Ectodermal cell (in vitro differentiated cells): ENCODE measurements at regions not wholly inside any gene's neighbourhood (a gene's known extent, or its start where the extent isn't known, plus 50 kb on each side); places are given as distances from the start of the nearest gene placed in this dataset.

ENCODE experiments used
- H3K27ac ChIP-seq: 2 replicates; pipeline ENCODE4 v1.7.0; 2013; ENCODE audit warnings: mild to moderate bottlenecking, low read depth, low read length; ENCODE audit not compliant: insufficient read depth, poor library complexity, severe bottlenecking
- H3K27me3 ChIP-seq: 2 replicates; pipeline ENCODE4 v1.7.0; 2013; ENCODE audit warnings: mild to moderate bottlenecking, low read length; ENCODE audit not compliant: insufficient read depth, control insufficient read depth, poor library complexity, severe bottlenecking
- H3K36me3 ChIP-seq: one replicate; pipeline ENCODE4 v1.7.0; 2013; ENCODE audit warnings: low read length; ENCODE audit not compliant: control insufficient read depth, insufficient read depth
- H3K4me1 ChIP-seq: one replicate; pipeline ENCODE4 v1.7.0; 2013; ENCODE audit warnings: low read length; ENCODE audit not compliant: control insufficient read depth, insufficient read depth
- H3K4me3 ChIP-seq: 2 replicates; pipeline ENCODE4 v1.7.0; 2013; ENCODE audit warnings: low read depth, low read length, control low read depth; ENCODE audit not compliant: insufficient read depth
- H3K9me3 ChIP-seq: 2 replicates; pipeline ENCODE4 v1.7.0; 2013; ENCODE audit warnings: mild to moderate bottlenecking, low read length, moderate library complexity; ENCODE audit not compliant: control insufficient read depth
- WGBS, 2 experiments: methylation state at CpG; one replicate each; pipeline ENCODE4 v1.1.7; 2013; ENCODE audit warnings: missing lambda C conversion rate in 2 of 2; 5-methylcytosine and 5-hydroxymethylcytosine counted together

GRCh38 chr2:58508006-58508405 is 266.9 kb upstream of the FANCL start:
- WGBS, 2 experiments, result 73 to 84% methylated on average over 4 of the region's 4 CpGs
- no peak overlapping the region for H3K4me3 ChIP-seq
- H3K9me3 ChIP-seq, result no peaks in the 10 kb centered on the region
- no peak overlapping the region for H3K27ac ChIP-seq
- no peaks in the 10 kb centered on the region for H3K36me3 ChIP-seq
- no peaks in the 10 kb centered on the region for H3K4me1 ChIP-seq
- no peaks in the 10 kb centered on the region for H3K27me3 ChIP-seq

GRCh38 chr2:58503918-58504317 is 262.8 kb upstream of the FANCL start:
- 93 to 95% methylated on average over 1 of the region's 1 CpG for WGBS, 2 experiments
- Histone ChIP-seq H3K27ac (no peak overlapping the region), H3K27me3 (no peaks in the 10 kb centered on the region), H3K4me3 (no peak overlapping the region), H3K36me3 (no peaks in the 10 kb centered on the region), H3K9me3 (no peaks in the 10 kb centered on the region), H3K4me1 (peaks cover 4% of the 10 kb centered on the region)

GRCh38 chr2:58502931-58503330 is 261.8 kb upstream of the FANCL start:
- WGBS, 2 experiments, result 91 to 95% methylated on average over 2 to 3 of the region's 3 CpGs

GRCh38 chr2:58501371-58502160 is 260.4 kb upstream of the FANCL start:
- H3K4me3 ChIP-seq, result no peak overlapping the region
- peaks cover 4% of the 10 kb centered on the region for H3K4me1 ChIP-seq
- H3K9me3 ChIP-seq, result no peaks in the 10 kb centered on the region
- WGBS, 2 experiments, result 93 to 95% methylated on average over 11 of the region's 11 CpGs
- no peaks in the 10 kb centered on the region for H3K27me3 ChIP-seq
- no peak overlapping the region for H3K27ac ChIP-seq
- H3K36me3 ChIP-seq, result no peaks in the 10 kb centered on the region

More at GRCh38 chr2:58502931-58503330, 261.8 kb upstream of the FANCL start:
- H3K4me1 ChIP-seq, result peaks cover 4% of the 10 kb centered on the region
- no peaks in the 10 kb centered on the region for H3K27me3 ChIP-seq
- H3K36me3 ChIP-seq, result no peaks in the 10 kb centered on the region
- H3K9me3 ChIP-seq, result no peaks in the 10 kb centered on the region
- no peak overlapping the region for H3K27ac ChIP-seq
- no peak overlapping the region for H3K4me3 ChIP-seq

GRCh38 chr2:58497168-58497567 is 256.0 kb upstream of the FANCL start:
- 5 to 8% methylated on average over 3 of the region's 3 CpGs for WGBS, 2 experiments
- Histone ChIP-seq H3K36me3 (no peaks in the 10 kb centered on the region), H3K4me1 (peaks cover 11% of the 10 kb centered on the region), H3K4me3 (no peak overlapping the region), H3K27ac (no peak overlapping the region), H3K9me3 (no peaks in the 10 kb centered on the region), H3K27me3 (no peaks in the 10 kb centered on the region)

- Histone ChIP-seq H3K4me3 (no peak overlapping the region), H3K27me3 (no peaks in the 10 kb centered on the region), H3K36me3 (no peaks in the 10 kb centered on the region), H3K27ac (no peak overlapping the region), H3K9me3 (no peaks in the 10 kb centered on the region), H3K4me1 (peaks cover 7% of the 10 kb centered on the region)
- 93 to 100% methylated on average over 1 of the region's 1 CpG for WGBS, 2 experiments
Observed at GRCh38 chr2:58495806-58496205, 254.7 kb upstream of the FANCL start.

GRCh38 chr2:58494071-58494501 is 253.0 kb upstream of the FANCL start:
- 91 to 94% methylated on average over 10 of the region's 10 CpGs for WGBS, 2 experiments
- H3K27ac ChIP-seq, result no peak overlapping the region

GRCh38 chr2:58484629-58485028 is 243.5 kb upstream of the FANCL start:
- H3K4me3 ChIP-seq, result no peak overlapping the region
- H3K9me3 ChIP-seq, result no peaks in the 10 kb centered on the region
- H3K4me1 ChIP-seq, result no peaks in the 10 kb centered on the region
- 95 to 96% methylated on average over 4 of the region's 4 CpGs for WGBS, 2 experiments
- H3K36me3 ChIP-seq, result no peaks in the 10 kb centered on the region
- no peaks in the 10 kb centered on the region for H3K27me3 ChIP-seq
- no peak overlapping the region for H3K27ac ChIP-seq

More at GRCh38 chr2:58494071-58494501, 253.0 kb upstream of the FANCL start:
- no peak overlapping the region for H3K4me3 ChIP-seq
- peaks cover 7% of the 10 kb centered on the region for H3K4me1 ChIP-seq
- no peaks in the 10 kb centered on the region for H3K9me3 ChIP-seq
- no peaks in the 10 kb centered on the region for H3K27me3 ChIP-seq
- no peaks in the 10 kb centered on the region for H3K36me3 ChIP-seq

GRCh38 chr2:58484221-58484620 is 243.1 kb upstream of the FANCL start:
- Histone ChIP-seq H3K36me3 (no peaks in the 10 kb centered on the region), H3K4me3 (no peak overlapping the region), H3K4me1 (no peaks in the 10 kb centered on the region), H3K9me3 (no peaks in the 10 kb centered on the region), H3K27ac (no peak overlapping the region), H3K27me3 (no peaks in the 10 kb centered on the region)
- 80% methylated on average over 1 of the region's 1 CpG; no CpG with 5 or more reads in 1 of the 2 experiments for WGBS, 2 experiments

- H3K27me3 ChIP-seq, result no peaks in the 10 kb centered on the region
- H3K36me3 ChIP-seq, result no peaks in the 10 kb centered on the region
- 88 to 94% methylated on average over 3 of the region's 3 CpGs for WGBS, 2 experiments
- no peaks in the 10 kb centered on the region for H3K9me3 ChIP-seq
- no peak overlapping the region for H3K4me3 ChIP-seq
- no peak overlapping the region for H3K27ac ChIP-seq
- H3K4me1 ChIP-seq, result no peaks in the 10 kb centered on the region
Observed at GRCh38 chr2:58483307-58483706, 242.2 kb upstream of the FANCL start.
